H9 (cell line): ENCODE measurements at regions not wholly inside any gene's neighbourhood (a gene's known extent, or its start where the extent isn't known, plus 50 kb on each side); places are given as distances from the start of the nearest gene placed in this dataset.

Experiments used
- DNase-seq: peaks from one replicate; pipeline ENCODE4 v3.0.0-alpha.2; 2017
- H2AFZ ChIP-seq: one replicate; pipeline ENCODE4 v1.6.1; 2013; ENCODE audit warnings: mild to moderate bottlenecking, low read length, control low read depth, moderate library complexity
- H2AK5ac ChIP-seq: 2 replicates; pipeline ENCODE4 v1.6.1; 2013; ENCODE audit warnings: low read length, control low read depth, mixed read lengths; ENCODE audit not compliant: insufficient read length
- H2BK120ac ChIP-seq: one replicate; pipeline ENCODE4 v1.6.1; 2013; ENCODE audit warnings: low read depth, mild to moderate bottlenecking, low read length, control low read depth, inconsistent platforms; ENCODE audit not compliant: poor library complexity, severe bottlenecking
- H2BK12ac ChIP-seq: 2 replicates; pipeline ENCODE4 v1.6.1; 2013; ENCODE audit warnings: low read length, control low read depth, mixed read lengths, low read depth; ENCODE audit not compliant: insufficient read length
- H2BK15ac ChIP-seq: 2 replicates; pipeline ENCODE4 v1.6.1; 2013; ENCODE audit warnings: low read depth, low read length, control low read depth
- H2BK20ac ChIP-seq: one replicate; pipeline ENCODE4 v1.6.1; 2013; ENCODE audit warnings: low read depth, mild to moderate bottlenecking, low read length, control low read depth, inconsistent platforms; ENCODE audit not compliant: poor library complexity, severe bottlenecking
- H2BK5ac ChIP-seq: 2 replicates; pipeline ENCODE4 v1.6.1; 2013; ENCODE audit warnings: low read length, control low read depth, mixed read lengths; ENCODE audit not compliant: insufficient read length
- H3K14ac ChIP-seq: 2 replicates; pipeline ENCODE4 v1.6.1; 2013; ENCODE audit warnings: low read length, control low read depth; ENCODE audit not compliant: insufficient read depth
- H3K18ac ChIP-seq: 2 replicates; pipeline ENCODE4 v1.6.1; 2013; ENCODE audit warnings: low read depth, mild to moderate bottlenecking, mixed read lengths, low read length, control low read depth; ENCODE audit not compliant: insufficient read length
- H3K23ac ChIP-seq: 2 replicates; pipeline ENCODE4 v1.6.1; 2013; ENCODE audit warnings: low read length, control low read depth, mixed read lengths, low read depth; ENCODE audit not compliant: insufficient read length
- H3K23me2 ChIP-seq: 2 replicates; pipeline ENCODE4 v1.6.1; 2013; ENCODE audit warnings: low read depth, mild to moderate bottlenecking, mixed read lengths, low read length, control low read depth; ENCODE audit not compliant: insufficient read length, poor library complexity, severe bottlenecking
- H3K27ac ChIP-seq: 2 replicates; pipeline ENCODE4 v1.5.1; 2013; ENCODE audit warnings: low read length, control low read depth, mixed read lengths, low read depth; ENCODE audit not compliant: insufficient read length
- H3K27me3 ChIP-seq: 2 replicates; pipeline ENCODE4 v1.6.1; 2013; ENCODE audit warnings: low read length, control low read depth, inconsistent platforms; ENCODE audit not compliant: insufficient read depth
- H3K4ac ChIP-seq: 2 replicates; pipeline ENCODE4 v1.6.1; 2013; ENCODE audit warnings: low read depth, mild to moderate bottlenecking, control low read depth, inconsistent platforms, low read length, moderate library complexity
- H3K4me1 ChIP-seq: 2 replicates; pipeline ENCODE4 v1.6.1; 2013; ENCODE audit warnings: low read length, control low read depth, inconsistent platforms; ENCODE audit not compliant: insufficient read depth
- H3K4me2 ChIP-seq: 2 replicates; pipeline ENCODE4 v1.6.1; 2013; ENCODE audit warnings: low read length, control low read depth, mixed read lengths; ENCODE audit not compliant: insufficient read length, insufficient read depth
- H3K56ac ChIP-seq: 2 replicates; pipeline ENCODE4 v1.6.1; 2013; ENCODE audit warnings: low read depth, mild to moderate bottlenecking, mixed read lengths, low read length, control low read depth; ENCODE audit not compliant: insufficient read length
- H3K79me1 ChIP-seq: 2 replicates; pipeline ENCODE4 v1.6.1; 2013; ENCODE audit warnings: low read depth, mild to moderate bottlenecking, moderate library complexity, low read length, control low read depth, inconsistent platforms; ENCODE audit not compliant: insufficient read depth, poor library complexity, severe bottlenecking
- H3K79me2 ChIP-seq: 2 replicates; pipeline ENCODE4 v1.6.1; 2013; ENCODE audit warnings: low read length, control low read depth, inconsistent platforms; ENCODE audit not compliant: insufficient read depth
- H3K9ac ChIP-seq: 2 replicates; pipeline ENCODE4 v1.6.1; 2013; ENCODE audit warnings: low read length, control low read depth, mixed read lengths; ENCODE audit not compliant: insufficient read length; ENCODE audit errors: extremely low read depth
- H3K9me3 ChIP-seq: one replicate; pipeline ENCODE4 v1.6.1; 2013; ENCODE audit warnings: low read depth, low read length, inconsistent platforms; ENCODE audit not compliant: control insufficient read depth
- H3T11ph ChIP-seq: one replicate; pipeline ENCODE4 v1.6.1; 2013; ENCODE audit warnings: mild to moderate bottlenecking, low read length, control low read depth, inconsistent platforms
- H4K20me1 ChIP-seq: one replicate; pipeline ENCODE4 v1.6.1; 2013; ENCODE audit not compliant: control insufficient read depth, insufficient read length, insufficient read depth
- H4K5ac ChIP-seq: 2 replicates; pipeline ENCODE4 v1.6.1; 2013; ENCODE audit warnings: low read depth, mild to moderate bottlenecking, mixed read lengths, low read length, control low read depth; ENCODE audit not compliant: insufficient read length
- H4K8ac ChIP-seq: replicated peaks from 2 replicates; pipeline ENCODE4 v1.6.1; 2013; ENCODE audit warnings: low read length, control low read depth, mixed read lengths, low read depth; ENCODE audit not compliant: insufficient read length
- H4K91ac ChIP-seq: 2 replicates; pipeline ENCODE4 v1.6.1; 2013; ENCODE audit warnings: low read depth, mild to moderate bottlenecking, moderate library complexity, mixed read lengths, low read length, control low read depth; ENCODE audit not compliant: insufficient read length
- H3K27ac Mint-ChIP-seq, 3 experiments: 2 replicates in 2 of 3; 3 replicates in 1 of 3; pipeline ENCODE4 v1.8.0; 2020 to 2021; ENCODE audit warnings: mixed read lengths in 3 of 3, mild to moderate bottlenecking in 1 of 3, moderate library complexity in 1 of 3
- H3K27me3 Mint-ChIP-seq: 2 replicates; pipeline ENCODE4 v1.8.0; 2021; ENCODE audit warnings: low read depth, mild to moderate bottlenecking, moderate library complexity, mixed read lengths
- H3K36me3 Mint-ChIP-seq, 3 experiments: 2 replicates in 2 of 3; 3 replicates in 1 of 3; pipeline ENCODE4 v1.8.0; 2020 to 2021; ENCODE audit warnings: low read depth in 3 of 3, mixed read lengths in 3 of 3; ENCODE audit not compliant: insufficient read depth in 1 of 3
- H3K4me1 Mint-ChIP-seq, 2 experiments: 2 replicates each; pipeline ENCODE4 v1.8.0; 2020; ENCODE audit warnings: mixed read lengths in 2 of 2
- H3K4me3 Mint-ChIP-seq, 2 experiments: 2 replicates in 1 of 2; 3 replicates in 1 of 2; pipeline ENCODE4 v1.8.0; 2020 to 2021; ENCODE audit warnings: mild to moderate bottlenecking in 2 of 2, mixed read lengths in 2 of 2, moderate library complexity in 1 of 2
- H3K9me3 Mint-ChIP-seq, 2 experiments: 2 replicates in 1 of 2; 3 replicates in 1 of 2; pipeline ENCODE4 v1.8.0; 2020; ENCODE audit warnings: mild to moderate bottlenecking in 2 of 2, mixed read lengths in 2 of 2, moderate library complexity in 1 of 2
- WGBS: extraction: QIAGEN DNeasy Blood & Tissue Kit; methylation state at CpG from one replicate; pipeline ENCODE4 v1.1.7; 2013; ENCODE audit warnings: missing lambda C conversion rate, low lambda C conversion rate, mixed read lengths; ENCODE audit not compliant: insufficient read length; ENCODE audit errors: extremely low coverage; 5-methylcytosine and 5-hydroxymethylcytosine counted together
- TF ChIP-seq, protein P1 (sequence below): fragments of 200-600 bp; sonication (generic); conservative IDR thresholded peaks from 3 replicates; pipeline ENCODE4 v1.8.0; 2021; ENCODE audit warnings: antibody characterized with exemption, mild to moderate bottlenecking

DNA sequence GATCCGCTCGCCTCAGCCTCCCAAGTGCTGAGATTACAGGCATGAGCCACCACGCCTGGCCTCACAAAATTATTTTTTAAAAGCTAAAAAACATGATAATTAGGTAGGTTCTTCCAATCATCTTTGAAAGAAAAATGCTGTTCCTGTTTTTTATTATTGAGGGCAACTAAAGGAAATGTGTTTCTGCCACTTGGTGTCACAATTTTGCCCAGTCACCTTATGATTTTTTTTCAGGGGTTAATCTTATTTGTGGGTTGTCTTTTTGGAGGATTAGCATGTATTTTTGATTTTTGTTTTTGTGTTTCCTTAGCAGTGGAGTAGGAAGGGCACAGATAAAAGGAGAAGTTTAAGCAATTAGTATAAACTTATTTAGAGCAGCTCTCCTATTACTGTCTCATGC is 79.8 kb downstream of the PRORP start:
- WGBS: no CpG with 5 or more reads among the region's 3 CpGs
- TF ChIP-seq, protein P1, sequence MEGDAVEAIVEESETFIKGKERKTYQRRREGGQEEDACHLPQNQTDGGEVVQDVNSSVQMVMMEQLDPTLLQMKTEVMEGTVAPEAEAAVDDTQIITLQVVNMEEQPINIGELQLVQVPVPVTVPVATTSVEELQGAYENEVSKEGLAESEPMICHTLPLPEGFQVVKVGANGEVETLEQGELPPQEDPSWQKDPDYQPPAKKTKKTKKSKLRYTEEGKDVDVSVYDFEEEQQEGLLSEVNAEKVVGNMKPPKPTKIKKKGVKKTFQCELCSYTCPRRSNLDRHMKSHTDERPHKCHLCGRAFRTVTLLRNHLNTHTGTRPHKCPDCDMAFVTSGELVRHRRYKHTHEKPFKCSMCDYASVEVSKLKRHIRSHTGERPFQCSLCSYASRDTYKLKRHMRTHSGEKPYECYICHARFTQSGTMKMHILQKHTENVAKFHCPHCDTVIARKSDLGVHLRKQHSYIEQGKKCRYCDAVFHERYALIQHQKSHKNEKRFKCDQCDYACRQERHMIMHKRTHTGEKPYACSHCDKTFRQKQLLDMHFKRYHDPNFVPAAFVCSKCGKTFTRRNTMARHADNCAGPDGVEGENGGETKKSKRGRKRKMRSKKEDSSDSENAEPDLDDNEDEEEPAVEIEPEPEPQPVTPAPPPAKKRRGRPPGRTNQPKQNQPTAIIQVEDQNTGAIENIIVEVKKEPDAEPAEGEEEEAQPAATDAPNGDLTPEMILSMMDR: no peak
- Histone ChIP-seq H2BK15ac (no peak overlapping the region), H3K27me3 (no peaks in the 10 kb centered on the region), H3K18ac (no peak overlapping the region), H4K8ac (no peak overlapping the region), H2BK120ac (no peak overlapping the region), H3T11ph (no peak overlapping the region), H3K4ac (no peak overlapping the region), H4K5ac (no peak overlapping the region), H2BK5ac (no peak overlapping the region), H2BK12ac (no peak overlapping the region), H3K23me2 (no peaks in the 10 kb centered on the region), H4K20me1 (no peaks in the 10 kb centered on the region), H3K9me3 (no peaks in the 10 kb centered on the region), H3K79me1 (no peaks in the 10 kb centered on the region), H3K23ac (no peak overlapping the region), H3K27ac (no peak overlapping the region), H3K56ac (no peak overlapping the region), H3K79me2 (no peaks in the 10 kb centered on the region), H2BK20ac (no peak overlapping the region), H2AK5ac (no peak overlapping the region), H2AFZ (no peak overlapping the region), H4K91ac (no peak overlapping the region), H3K9ac (no peak overlapping the region), H3K4me2 (no peak overlapping the region), H3K14ac (no peak overlapping the region), H3K4me1 (no peaks in the 10 kb centered on the region)
- H3K27ac Mint-ChIP-seq: peak overlapping the region in 1 of 3 experiments; percentile 14; a peak in 1 of 7 replicates
- H3K9me3 Mint-ChIP-seq: no peaks in the 10 kb centered on the region
- no peak for DNase-seq
- 0 out of 7 replicates have a peak, but pooled peaks cover 0 to 5% (median 0%) of the 10 kb centered on the region in 3 experiments for H3K36me3 Mint-ChIP-seq
- H3K4me1 Mint-ChIP-seq: no peaks in the 10 kb centered on the region
- H3K4me3 Mint-ChIP-seq: no peak overlapping the region
- H3K27me3 Mint-ChIP-seq: no peaks in the 10 kb centered on the region
